GM19463 (cell line): ENCODE measurements at regions not wholly inside any gene's neighbourhood (a gene's known extent, or its start where the extent isn't known, plus 50 kb on each side); places are given as distances from the start of the nearest gene placed in this dataset.
"Not testable (repeated sequence)": the region's sequence is repeated elsewhere in the genome, so short reads cannot be mapped to it uniquely, and the experiment has no call there.

Experiments used
- ATAC-seq: cut with Tn5 transposase; IDR thresholded peaks from one replicate; pipeline ENCODE4 v1.9.1; 2021; ENCODE audit warnings: mild to moderate bottlenecking, moderate library complexity; ENCODE audit not compliant: unreplicated experiment

DNA sequence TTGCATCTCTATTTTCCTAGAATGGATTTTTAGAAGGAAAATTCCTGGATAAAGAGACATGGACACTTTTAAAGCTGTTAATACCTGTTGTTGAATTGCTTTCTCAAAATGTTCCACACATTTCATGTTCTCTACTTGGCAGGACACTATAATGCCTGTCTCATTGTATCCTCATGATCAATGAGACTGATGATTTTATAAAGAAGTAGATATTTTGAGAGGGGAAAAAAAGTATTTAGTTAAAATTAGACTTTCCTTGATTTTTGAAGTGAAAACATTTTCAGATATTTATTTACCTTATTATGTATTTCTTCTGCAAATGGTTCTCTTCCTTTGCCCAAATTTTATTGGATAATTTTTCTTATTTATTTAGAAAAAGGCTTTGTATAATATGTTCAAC lies 242.5 kb downstream of the MYCN start:
- no peak for ATAC-seq

GRCh38 chr2:16182311-16182815 lies 242.0 kb downstream of the MYCN start:
- ATAC-seq: not testable (repeated sequence)

- no peak for ATAC-seq
These were observed 241.4 kb downstream of the MYCN start for GRCh38 chr2:16181741-16182090.

DNA sequence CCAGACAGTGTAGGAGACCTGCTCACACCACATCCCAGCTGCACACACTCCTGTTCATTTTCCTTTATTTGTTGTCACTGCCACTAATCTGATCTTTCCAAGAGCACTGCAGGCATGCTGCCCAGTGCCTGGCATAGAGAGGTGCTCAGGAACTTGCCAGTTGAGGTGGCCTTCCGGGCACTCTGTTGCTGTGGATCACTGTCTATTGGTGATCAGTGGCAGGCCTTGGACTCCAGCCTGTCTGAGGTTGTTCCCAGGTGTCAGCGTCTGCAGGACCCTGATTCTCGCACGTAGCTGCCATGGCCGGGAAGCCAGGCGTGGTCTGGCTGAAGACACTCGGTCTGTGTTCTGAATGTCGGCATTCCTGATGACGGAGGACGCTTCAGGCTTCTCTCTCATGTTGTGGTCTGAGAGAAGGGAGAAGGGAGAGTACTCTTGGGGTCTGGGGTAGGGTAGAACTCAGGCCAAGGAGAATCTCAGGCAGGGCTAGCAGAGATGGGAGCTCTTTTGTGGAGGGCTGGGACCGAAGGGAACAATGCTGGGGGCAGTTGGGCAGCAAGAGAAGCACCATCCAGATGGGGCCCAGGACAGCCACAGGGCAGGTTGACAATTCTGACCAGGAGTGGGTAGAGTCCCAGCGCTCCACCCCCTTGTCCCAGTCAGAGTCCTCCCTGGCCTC lies 240.9 kb downstream of the MYCN start:
- no peak for ATAC-seq

DNA sequence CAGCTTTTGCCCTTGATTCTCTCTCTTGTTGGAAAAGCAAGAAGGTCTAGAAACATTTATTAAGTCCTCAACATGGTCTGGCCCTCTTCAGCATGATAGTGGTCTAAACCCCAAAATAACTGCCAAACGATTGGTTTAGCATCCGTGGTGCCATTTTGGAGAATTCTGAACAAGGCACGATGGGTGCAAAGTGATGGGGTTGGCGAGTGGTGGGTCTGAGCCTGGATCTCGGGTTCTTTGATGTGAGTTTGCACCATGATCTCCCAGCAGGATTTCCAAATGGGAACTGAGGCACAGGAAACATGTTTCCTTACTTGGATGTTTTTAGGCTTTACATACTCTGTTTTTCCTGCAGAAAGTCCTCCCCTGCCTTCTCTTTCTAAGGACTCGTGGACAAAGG lies 240.3 kb downstream of the MYCN start:
- ATAC-seq: no peak

GRCh38 chr2:16179701-16180416 lies 239.5 kb downstream of the MYCN start:
- ATAC-seq: no peak

GRCh38 chr2:16178551-16179130 lies 238.3 kb downstream of the MYCN start:
- ATAC-seq: no peak

- ATAC-seq: no peak
These were observed 237.4 kb downstream of the MYCN start for GRCh38 chr2:16177671-16178180.

DNA sequence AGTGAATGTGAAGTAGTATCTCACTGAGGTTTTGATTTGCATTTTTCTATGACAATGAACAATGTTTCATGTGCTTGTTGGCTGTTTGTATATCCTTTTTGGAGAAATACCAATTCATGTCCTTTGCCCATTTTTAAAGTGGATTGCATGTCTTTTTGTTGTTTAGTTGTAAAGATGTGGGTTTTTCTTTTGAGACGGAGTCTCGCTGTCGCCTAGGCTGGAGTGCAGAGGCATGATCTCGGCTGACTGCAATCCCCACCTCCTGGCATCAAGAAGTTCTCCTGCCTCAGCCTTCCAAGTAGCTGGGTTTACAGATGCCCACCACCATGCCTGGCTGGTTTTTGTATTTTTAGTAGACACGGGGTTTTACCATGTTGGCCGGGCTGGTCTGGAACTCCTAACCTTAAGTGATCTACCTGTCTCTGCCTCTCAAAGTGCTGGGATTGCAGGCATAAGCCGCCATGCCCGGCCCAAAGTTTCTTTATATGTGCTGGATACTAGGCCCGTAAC lies 236.7 kb downstream of the MYCN start:
- ATAC-seq: no peak

GRCh38 chr2:16175247-16175825 lies 235.0 kb downstream of the MYCN start:
- no peak for ATAC-seq

GRCh38 chr2:16174693-16175045 lies 234.3 kb downstream of the MYCN start:
- ATAC-seq: no peak

DNA sequence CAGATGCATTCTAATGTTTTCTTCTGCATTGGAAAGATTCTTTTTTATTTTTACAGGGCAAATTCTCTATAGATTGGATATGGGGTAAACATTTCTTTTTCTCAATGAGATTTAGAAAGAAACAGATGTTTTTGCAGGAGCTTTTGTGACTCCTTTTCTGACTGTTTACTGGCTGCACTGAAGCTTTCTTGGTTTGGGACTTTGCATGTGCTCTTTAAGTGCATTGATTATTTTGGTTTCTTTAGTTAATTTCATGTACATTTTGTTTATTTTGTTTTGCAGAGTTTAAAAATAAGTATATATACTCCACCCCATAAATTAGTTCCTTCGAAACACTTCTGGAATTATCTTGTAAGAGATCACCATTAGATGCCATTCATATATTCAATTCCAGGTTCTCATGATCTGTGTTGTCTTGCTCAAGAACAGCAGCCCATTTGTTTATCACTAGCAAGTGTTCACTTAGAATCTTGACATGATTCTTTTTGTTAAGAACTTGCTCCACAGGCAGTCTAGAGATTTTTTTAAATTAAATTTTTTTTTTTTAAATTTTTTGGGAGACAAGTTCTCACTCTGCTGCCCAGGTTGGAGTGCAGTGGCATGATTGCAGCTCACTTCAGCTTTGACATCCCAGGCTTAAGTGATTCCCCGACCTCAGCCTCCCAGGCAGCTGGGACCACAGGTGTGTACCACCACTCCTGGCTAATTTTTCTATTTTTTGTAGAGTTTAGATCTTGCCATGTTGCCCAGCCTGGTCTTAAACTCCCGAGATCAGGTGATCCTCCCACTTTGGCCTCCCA lies 233.7 kb downstream of the MYCN start:
- ATAC-seq: no peak

GRCh38 chr2:16172324-16173175 lies 232.2 kb downstream of the MYCN start:
- ATAC-seq: no peak

- no peak for ATAC-seq
These were observed 231.1 kb downstream of the MYCN start for GRCh38 chr2:16171425-16171920.

DNA sequence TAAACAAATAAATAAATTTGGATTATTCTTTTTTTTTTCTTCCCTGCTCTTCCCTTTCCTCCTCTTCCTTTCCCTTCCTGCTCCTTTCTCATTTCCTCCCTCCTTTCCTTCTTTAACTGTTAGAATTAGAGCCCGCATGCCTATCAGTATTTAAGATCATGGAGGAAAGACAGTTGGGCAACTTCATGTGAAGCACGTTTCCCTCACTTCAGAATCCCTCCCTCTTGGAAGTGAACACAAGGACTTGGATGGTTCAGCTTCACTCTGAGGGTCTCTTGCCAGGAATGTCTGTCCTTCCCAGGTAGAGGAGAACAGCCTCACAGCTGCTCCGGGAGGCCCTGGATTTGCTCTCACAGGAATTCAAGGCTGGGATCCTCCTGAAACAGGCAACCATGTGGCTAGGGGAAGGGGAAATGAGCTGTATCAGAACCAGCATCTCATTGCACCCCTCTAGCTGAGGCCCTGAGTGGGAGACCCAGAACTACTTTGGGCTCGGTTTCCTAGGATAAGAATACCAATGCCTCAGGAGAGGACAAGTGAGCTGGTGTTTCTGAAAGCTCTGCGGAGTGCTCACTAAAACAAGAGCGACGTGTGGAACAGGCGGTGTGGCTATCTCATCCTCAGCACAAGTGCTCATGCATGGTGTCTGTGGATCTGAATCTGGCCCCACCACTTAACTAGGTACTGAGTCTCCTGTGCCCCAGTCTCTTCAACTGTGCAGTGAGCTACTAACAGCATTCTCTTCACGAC lies 230.5 kb downstream of the MYCN start:
- ATAC-seq: no peak

DNA sequence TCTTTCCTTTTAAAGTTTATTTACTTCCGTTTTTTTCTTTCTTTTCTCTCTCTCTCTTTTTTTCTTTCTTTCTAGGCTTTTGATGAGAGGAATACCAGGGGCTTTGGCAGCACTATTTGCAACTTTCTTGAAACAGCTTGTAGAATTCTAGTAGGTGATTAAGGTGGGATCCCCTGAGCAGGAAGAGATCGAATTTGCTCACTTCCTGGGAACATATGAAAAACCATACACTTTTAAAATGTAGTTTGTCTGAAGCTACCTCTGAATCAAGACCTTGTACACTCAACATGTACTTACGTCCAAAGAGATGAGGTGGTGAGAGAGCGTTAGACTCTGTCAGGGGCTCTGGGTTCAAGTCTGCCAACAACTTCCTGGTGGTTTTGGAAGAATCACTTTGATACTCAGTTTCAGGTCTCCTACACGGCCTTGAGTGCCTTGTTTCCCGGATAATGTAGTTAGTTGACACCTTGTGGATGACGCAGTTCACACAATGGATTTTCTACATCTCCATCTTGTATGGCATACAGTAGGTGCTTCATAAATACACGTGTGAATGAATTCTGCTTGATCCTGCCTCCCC lies 229.1 kb downstream of the MYCN start:
- ATAC-seq: no peak

GRCh38 chr2:16168506-16169264 lies 228.3 kb downstream of the MYCN start:
- no peak for ATAC-seq
